GM12878 (cell line): ENCODE measurements at regions not wholly inside any gene's neighbourhood (a gene's known extent, or its start where the extent isn't known, plus 50 kb on each side); places are given as distances from the start of the nearest gene placed in this dataset.

Experiments
- ATAC-seq: fragments of 200-7000 bp; cut with Tn5 transposase; 3 replicates; pipeline ENCODE4 v1.9.1; 2020; ENCODE audit warnings: mild to moderate bottlenecking, moderate library complexity
- BruUV-seq: library from RNA; stranded (reverse); fragments of 400-500 nt; replicated peaks from 2 replicates; lab custom pipeline; 2021; lab: Mats Ljungman, UMichigan
- CTCF ChIA-PET: fragments of 300-600 bp; sonication (Branson Sonifier 250); formaldehyde crosslinking; extraction: SDS; loops from one replicate; lab custom pipeline; 2021; ENCODE audit warnings: inconsistent platforms; lab: Yijun Ruan, JAX
- POLR2A ChIA-PET: fragments of 350-600 bp; formaldehyde crosslinking; extraction: SDS; loops from one replicate; lab custom pipeline; 2021; ENCODE audit warnings: inconsistent platforms; lab: Charles Lee
- RAD21 ChIA-PET: fragments of 300-600 bp; sonication (Branson Sonifier 250); formaldehyde crosslinking; loops from one replicate; lab custom pipeline; 2023; ENCODE audit warnings: antibody characterized with exemption; ENCODE audit not compliant: unreplicated experiment; lab: Charles Lee
- SMC1A ChIA-PET: fragments of 300-600 bp; sonication (Branson Sonifier 250); formaldehyde crosslinking; loops from one replicate; lab custom pipeline; 2023; ENCODE audit not compliant: unreplicated experiment, uncharacterized antibody; lab: Charles Lee
- DNase-seq: peaks from one replicate; pipeline ENCODE4 v3.0.0-alpha.2; 2011; ENCODE audit warnings: low read depth, low spot score
- FAIRE-seq: peaks from 3 replicates; lab custom pipeline; 2011; peaks lifted over from hg19 to GRCh38; lab: Jason Lieb, UNC
- H2AFZ ChIP-seq: 2 replicates; pipeline ENCODE4 v1.6.0; 2011; ENCODE audit warnings: low read depth, low read length, control low read depth; ENCODE audit not compliant: control insufficient read depth
- H3K27ac ChIP-seq: 2 replicates; pipeline ENCODE4 v1.5.1; 2011; ENCODE audit warnings: control low read depth; ENCODE audit not compliant: control insufficient read depth, insufficient read depth
- H3K27me3 ChIP-seq, 2 experiments: replicated peaks in 1 of 2; 2 replicates each; pipeline versions ENCODE4 v1.6.0 to v1.6.1; 2011; ENCODE audit warnings: low read length in 1 of 2; ENCODE audit not compliant: control insufficient read depth in 2 of 2, insufficient read depth in 2 of 2
- H3K36me3 ChIP-seq, 2 experiments: 2 replicates each; pipeline ENCODE4 v1.5.1; 2011; ENCODE audit warnings: low read length in 1 of 2; ENCODE audit not compliant: control insufficient read depth in 2 of 2, insufficient read depth in 2 of 2
- H3K4me1 ChIP-seq: 2 replicates; pipeline ENCODE4 v1.6.1; 2011; ENCODE audit warnings: mild to moderate bottlenecking, low read length, moderate library complexity, mixed read lengths; ENCODE audit not compliant: control insufficient read depth, insufficient read depth
- H3K4me2 ChIP-seq: 2 replicates; pipeline ENCODE4 v1.6.0; 2011; ENCODE audit warnings: control low read depth; ENCODE audit not compliant: control insufficient read depth, insufficient read depth
- H3K4me3 ChIP-seq: fragments of 200-600 bp; sonication (generic); 2 replicates; pipeline ENCODE4 v1.5.1; 2016
- H3K79me2 ChIP-seq: 2 replicates; pipeline ENCODE4 v1.6.0; 2011; ENCODE audit warnings: low read length; ENCODE audit not compliant: control insufficient read depth, insufficient read depth
- H3K9ac ChIP-seq: 2 replicates; pipeline ENCODE4 v1.8.0; 2011; ENCODE audit warnings: low read length, control low read depth, mixed read lengths; ENCODE audit not compliant: control insufficient read depth, insufficient read depth
- H3K9me3 ChIP-seq: replicated peaks from 3 replicates; pipeline ENCODE4 v1.5.1; 2011; ENCODE audit warnings: mild to moderate bottlenecking, low read length; ENCODE audit not compliant: control insufficient read depth, insufficient read depth
- H4K20me1 ChIP-seq: 2 replicates; pipeline ENCODE4 v1.6.0; 2011; ENCODE audit not compliant: control insufficient read depth, insufficient read depth
- BHLHE40 ChIP-seq, 2 experiments: fragments of 450-650 bp in 1 of 2; IDR thresholded peaks; 2 replicates each; pipeline ENCODE4 v1.6.1; 2011 to 2017; ENCODE audit warnings: low read depth in 2 of 2, borderline replicate concordance in 1 of 2, improper control_type of control experiment in 1 of 2, low read length in 1 of 2, mild to moderate bottlenecking in 1 of 2
- E2F4 ChIP-seq: IDR thresholded peaks from 2 replicates; pipeline ENCODE4 v1.6.1; 2012; ENCODE audit warnings: low read depth, low read length, improper control_type of control experiment
- E2F8 ChIP-seq: fragments of 450-650 bp; IDR thresholded peaks from 2 replicates; pipeline ENCODE4 v1.6.1; 2018; ENCODE audit warnings: mild to moderate bottlenecking, low read depth, moderate library complexity; ENCODE audit not compliant: partially characterized antibody
- FOXM1 ChIP-seq: IDR thresholded peaks from 2 replicates; pipeline ENCODE4 v1.6.1; 2012; ENCODE audit warnings: low read depth, mild to moderate bottlenecking, inconsistent platforms, low read length, moderate library complexity
- HCFC1 ChIP-seq: fragments of 150-350 bp; IDR thresholded peaks from 2 replicates; pipeline ENCODE4 v1.6.1; 2014; ENCODE audit warnings: low read length
- LARP7 ChIP-seq: fragments of 450-650 bp; IDR thresholded peaks from 2 replicates; pipeline ENCODE4 v1.6.1; 2017; ENCODE audit warnings: mild to moderate bottlenecking
- PML ChIP-seq: IDR thresholded peaks from 2 replicates; pipeline ENCODE4 v1.6.1; 2012; ENCODE audit warnings: low read length, inconsistent platforms
- SKIL ChIP-seq: fragments of 450-650 bp; IDR thresholded peaks from 2 replicates; pipeline ENCODE4 v1.6.1; 2017; ENCODE audit warnings: mild to moderate bottlenecking, low read depth, inconsistent platforms; ENCODE audit not compliant: poor library complexity, severe bottlenecking
- YY1 ChIP-seq: IDR thresholded peaks from 2 replicates; pipeline ENCODE4 v1.6.1; 2011; ENCODE audit warnings: low read depth, mild to moderate bottlenecking, low read length
- ZNF207 ChIP-seq: fragments of 450-650 bp; IDR thresholded peaks from 2 replicates; pipeline ENCODE4 v1.6.1; 2014; ENCODE audit warnings: antibody characterized with exemption, mild to moderate bottlenecking, borderline replicate concordance
- ZNF217 ChIP-seq: fragments of 450-650 bp; IDR thresholded peaks from 2 replicates; pipeline ENCODE4 v1.6.1; 2017; ENCODE audit warnings: antibody characterized with exemption, mild to moderate bottlenecking
- ZNF24 ChIP-seq: fragments of 450-650 bp; IDR thresholded peaks from 2 replicates; pipeline ENCODE4 v1.6.1; 2017; ENCODE audit warnings: antibody characterized with exemption, mild to moderate bottlenecking
- ZNF384 ChIP-seq: IDR thresholded peaks from 2 replicates; pipeline ENCODE4 v1.6.1; 2012; ENCODE audit warnings: low read depth, mild to moderate bottlenecking, low read length, improper control_type of control experiment, borderline replicate concordance
- in situ Hi-C: fragments of 300-500 bp; cut with MboI; formaldehyde crosslinking; loops from 9 replicates; pipeline ENCODE4 v1.14.3; 2018; ENCODE audit warnings: mixed read lengths
- intact Hi-C: fragments of 100-400 bp; cut with micrococcal nuclease; formaldehyde crosslinking; loops from one replicate; pipeline ENCODE4 v1.14.2; 2022; ENCODE audit not compliant: unreplicated experiment

- no peak for TF ChIP-seq HCFC1
- no peak for TF ChIP-seq E2F4
- TF ChIP-seq LARP7, result no peak
- no peak for TF ChIP-seq ZNF384
- TF ChIP-seq ZNF217, result no peak
- no peak for TF ChIP-seq YY1
- no peak for TF ChIP-seq SKIL
- no peak for TF ChIP-seq PML
- TF ChIP-seq E2F8, result no peak
- TF ChIP-seq BHLHE40 (IDR thresholded peaks at IDR 0.05; ENCODE audit: borderline replicate concordance in 1 of 2, low read depth in 2 of 2, low read length in 1 of 2), result no peak
- no peak for TF ChIP-seq ZNF24
- TF ChIP-seq ZNF207, result no peak
- TF ChIP-seq FOXM1, result no peak
- H3K79me2 ChIP-seq, result no peaks in the 10 kb centered on the region
- no peaks in the 10 kb centered on the region for H3K9me3 ChIP-seq
- no peaks in the 10 kb centered on the region for H3K36me3 ChIP-seq
- H3K4me2 ChIP-seq, result no peak overlapping the region
- no peak overlapping the region for H2AFZ ChIP-seq
- ATAC-seq (no peak), FAIRE-seq (no peak), DNase-seq (no peak)
- no peaks in the 10 kb centered on the region for H4K20me1 ChIP-seq
- intact Hi-C loops (no loop called here), in situ Hi-C loops (no loop called here)
- CTCF ChIA-PET, result no interaction called here
- no peaks in the 10 kb centered on the region for H3K4me1 ChIP-seq
- RAD21 ChIA-PET, result no interaction called here
- H3K4me3 ChIP-seq, result no peak overlapping the region
- no TSS peak for BruUV-seq
- SMC1A ChIA-PET, result no interaction called here
- POLR2A ChIA-PET, result no interaction called here
- no peaks in the 10 kb centered on the region for H3K27me3 ChIP-seq
- H3K9ac ChIP-seq, result no peak overlapping the region
- no peak overlapping the region for H3K27ac ChIP-seq
Measured at GRCh38 chr4:124061413-124061812, 651.1 kb downstream of the ANKRD50 start.
